Astrocyte (in vitro differentiated cells and primary cell): ENCODE measurements at regions not wholly inside any gene's neighbourhood (a gene's known extent, or its start where the extent isn't known, plus 50 kb on each side); places are given as distances from the start of the nearest gene placed in this dataset.

Experiments used
- DNase-seq: peaks from one replicate; pipeline ENCODE4 v3.0.0-alpha.2; 2010; ENCODE audit warnings: low read depth
- FAIRE-seq: peaks from 2 replicates; lab custom pipeline; 2011; peaks lifted over from hg19 to GRCh38; lab: Jason Lieb, UNC
- H2AFZ ChIP-seq: 2 replicates; pipeline ENCODE4 v1.6.0; 2012; ENCODE audit warnings: low read depth, low read length, inconsistent platforms
- H3K27ac ChIP-seq: 2 replicates; pipeline ENCODE4 v1.5.1; 2011; ENCODE audit warnings: low read depth, low read length, inconsistent platforms
- H3K27me3 ChIP-seq: 2 replicates; pipeline ENCODE4 v1.6.0; 2011; ENCODE audit warnings: low read length, inconsistent platforms; ENCODE audit not compliant: insufficient read depth
- H3K36me3 ChIP-seq: 2 replicates; pipeline ENCODE4 v1.5.1; 2011; ENCODE audit warnings: low read length, inconsistent platforms; ENCODE audit not compliant: insufficient read depth
- H3K4me1 ChIP-seq: 2 replicates; pipeline ENCODE4 v1.5.1; 2011; ENCODE audit warnings: low read length, inconsistent platforms; ENCODE audit not compliant: insufficient read depth
- H3K4me2 ChIP-seq: 2 replicates; pipeline ENCODE4 v1.6.0; 2012; ENCODE audit warnings: low read length, inconsistent platforms
- H3K4me3 ChIP-seq: 2 replicates; pipeline ENCODE4 v1.5.1; 2011; ENCODE audit warnings: low read depth, mild to moderate bottlenecking, low read length, inconsistent platforms; ENCODE audit not compliant: insufficient read depth
- H3K79me2 ChIP-seq: 2 replicates; pipeline ENCODE4 v1.6.0; 2012; ENCODE audit warnings: mild to moderate bottlenecking, low read length, inconsistent platforms; ENCODE audit not compliant: insufficient read depth
- H3K9ac ChIP-seq: 2 replicates; pipeline ENCODE4 v1.6.0; 2012; ENCODE audit warnings: mild to moderate bottlenecking, low read length, inconsistent platforms
- H3K9me3 ChIP-seq: 2 replicates; pipeline ENCODE4 v1.5.1; 2012; ENCODE audit warnings: low read depth, mild to moderate bottlenecking, low read length, inconsistent platforms; ENCODE audit not compliant: insufficient read depth
- H4K20me1 ChIP-seq: 2 replicates; pipeline ENCODE4 v1.6.0; 2012; ENCODE audit warnings: low read length, inconsistent platforms; ENCODE audit not compliant: insufficient read depth
- H3K27ac Mint-ChIP-seq: one replicate; pipeline ENCODE4 v1.8.0; 2021; ENCODE audit warnings: mild to moderate bottlenecking, mixed read lengths; ENCODE audit not compliant: unreplicated experiment
- H3K27me3 Mint-ChIP-seq: one replicate; pipeline ENCODE4 v1.8.0; 2021; ENCODE audit warnings: low read depth, mixed read lengths; ENCODE audit not compliant: unreplicated experiment
- H3K36me3 Mint-ChIP-seq: one replicate; pipeline ENCODE4 v1.8.0; 2021; ENCODE audit warnings: low read depth, mixed read lengths; ENCODE audit not compliant: unreplicated experiment
- H3K4me1 Mint-ChIP-seq: one replicate; pipeline ENCODE4 v1.8.0; 2021; ENCODE audit warnings: low read depth, mixed read lengths; ENCODE audit not compliant: unreplicated experiment
- H3K4me3 Mint-ChIP-seq: one replicate; pipeline ENCODE4 v1.8.0; 2021; ENCODE audit warnings: mild to moderate bottlenecking, moderate library complexity, mixed read lengths; ENCODE audit not compliant: unreplicated experiment
- H3K9me3 Mint-ChIP-seq: one replicate; pipeline ENCODE4 v1.8.0; 2021; ENCODE audit warnings: mild to moderate bottlenecking, mixed read lengths; ENCODE audit not compliant: unreplicated experiment
- EZH2 ChIP-seq: IDR thresholded peaks from 2 replicates; pipeline ENCODE4 v1.6.1; 2012; ENCODE audit warnings: mild to moderate bottlenecking, low read length, inconsistent platforms; ENCODE audit not compliant: insufficient read depth
- TF ChIP-seq, protein P1 (sequence below): IDR thresholded peaks from 2 replicates; pipeline ENCODE4 v1.5.1; 2011; ENCODE audit warnings: low read depth, mild to moderate bottlenecking, inconsistent platforms, low read length, moderate library complexity; ENCODE audit not compliant: insufficient read depth

DNA sequence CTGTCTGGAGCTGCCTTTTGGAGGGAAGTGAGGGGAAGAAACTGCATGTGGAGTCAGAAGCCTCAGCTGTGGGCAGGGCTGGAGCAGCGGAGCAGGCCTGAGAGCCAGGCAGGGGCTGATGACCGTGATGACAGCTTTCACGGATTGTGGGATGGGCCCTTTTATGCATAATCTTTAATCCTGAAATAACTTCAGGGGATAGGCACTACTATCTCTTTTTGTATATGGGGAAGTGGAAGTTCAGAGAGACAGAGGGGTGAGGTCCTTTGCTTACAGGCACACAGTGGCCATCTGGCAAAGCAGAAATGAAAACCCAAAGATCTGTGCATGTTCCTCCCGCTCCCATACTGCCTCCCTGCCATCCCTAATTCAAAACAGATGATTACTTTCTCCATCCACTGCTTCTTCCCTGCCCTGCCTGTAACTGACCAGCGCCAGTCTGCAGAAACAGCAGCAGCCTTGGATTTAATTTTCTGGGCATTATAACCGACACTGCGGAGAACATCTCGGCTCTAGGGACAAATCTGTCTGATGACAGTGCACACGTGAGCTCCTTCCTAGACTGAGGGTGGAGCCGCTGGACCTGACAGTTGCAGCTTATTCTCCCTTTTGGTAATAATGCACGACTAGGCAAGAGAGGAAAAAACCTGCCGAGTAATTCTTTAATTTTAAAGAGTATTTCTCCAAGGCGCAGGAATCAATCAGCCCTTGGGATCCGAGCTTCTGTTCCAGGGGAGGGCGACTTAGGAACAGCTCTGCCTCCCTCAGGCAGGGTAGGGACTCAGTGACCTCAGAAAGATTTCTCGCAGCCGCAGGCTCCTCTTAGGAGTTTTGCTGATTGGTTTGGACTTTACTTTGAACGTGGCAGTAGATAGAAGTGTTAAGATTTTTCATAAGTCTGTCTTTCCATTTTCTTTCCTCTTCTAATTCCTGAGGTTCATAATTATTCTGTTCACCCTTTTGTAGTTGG lies 95.4 kb downstream of the UTP18 start:
- Mint-ChIP-seq H3K9me3 (peaks cover 3% of the 10 kb centered on the region), H3K27me3 (peaks cover 7% of the 10 kb centered on the region), H3K4me1 (peaks cover 9% of the 10 kb centered on the region), H3K36me3 (no peaks in the 10 kb centered on the region), H3K4me3 (no peak overlapping the region), H3K27ac (no peak overlapping the region)
- no peak overlapping the region for H3K27ac ChIP-seq
- H3K4me1 ChIP-seq, result no peaks in the 10 kb centered on the region
- DNase-seq (no peak), FAIRE-seq (no peak)
- no peak overlapping the region for H2AFZ ChIP-seq
- H3K79me2 ChIP-seq, result no peaks in the 10 kb centered on the region
- H3K4me3 ChIP-seq, result no peak overlapping the region
- TF ChIP-seq, protein P1, sequence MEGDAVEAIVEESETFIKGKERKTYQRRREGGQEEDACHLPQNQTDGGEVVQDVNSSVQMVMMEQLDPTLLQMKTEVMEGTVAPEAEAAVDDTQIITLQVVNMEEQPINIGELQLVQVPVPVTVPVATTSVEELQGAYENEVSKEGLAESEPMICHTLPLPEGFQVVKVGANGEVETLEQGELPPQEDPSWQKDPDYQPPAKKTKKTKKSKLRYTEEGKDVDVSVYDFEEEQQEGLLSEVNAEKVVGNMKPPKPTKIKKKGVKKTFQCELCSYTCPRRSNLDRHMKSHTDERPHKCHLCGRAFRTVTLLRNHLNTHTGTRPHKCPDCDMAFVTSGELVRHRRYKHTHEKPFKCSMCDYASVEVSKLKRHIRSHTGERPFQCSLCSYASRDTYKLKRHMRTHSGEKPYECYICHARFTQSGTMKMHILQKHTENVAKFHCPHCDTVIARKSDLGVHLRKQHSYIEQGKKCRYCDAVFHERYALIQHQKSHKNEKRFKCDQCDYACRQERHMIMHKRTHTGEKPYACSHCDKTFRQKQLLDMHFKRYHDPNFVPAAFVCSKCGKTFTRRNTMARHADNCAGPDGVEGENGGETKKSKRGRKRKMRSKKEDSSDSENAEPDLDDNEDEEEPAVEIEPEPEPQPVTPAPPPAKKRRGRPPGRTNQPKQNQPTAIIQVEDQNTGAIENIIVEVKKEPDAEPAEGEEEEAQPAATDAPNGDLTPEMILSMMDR, result no peak
- no peak for TF ChIP-seq EZH2
- H3K4me2 ChIP-seq, result no peak overlapping the region
- no peaks in the 10 kb centered on the region for H3K36me3 ChIP-seq
- H4K20me1 ChIP-seq, result no peaks in the 10 kb centered on the region
- H3K9ac ChIP-seq, result no peak overlapping the region
- no peaks in the 10 kb centered on the region for H3K9me3 ChIP-seq
- peaks cover 4% of the 10 kb centered on the region for H3K27me3 ChIP-seq

DNA sequence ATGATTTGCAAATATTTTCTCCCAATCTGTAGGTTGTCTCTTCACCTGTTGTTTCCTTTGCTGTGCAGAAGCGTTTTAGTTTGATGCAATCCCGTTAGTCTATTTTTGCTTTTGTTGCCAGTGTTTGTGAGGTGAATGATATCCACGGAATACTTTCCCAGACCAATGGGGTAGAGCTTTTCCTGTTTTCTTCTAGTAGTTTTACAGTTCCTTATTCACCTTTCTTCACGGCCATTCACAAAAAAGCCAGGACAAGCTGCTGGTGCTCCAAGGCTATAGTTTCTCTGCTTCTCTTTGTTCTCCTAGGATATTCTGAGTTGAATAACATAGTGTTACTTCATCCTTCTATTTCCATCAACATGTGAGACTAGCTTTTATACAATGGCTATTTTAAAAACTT lies 98.7 kb downstream of the UTP18 start:
- Mint-ChIP-seq H3K4me3 (no peak overlapping the region), H3K27me3 (no peaks in the 10 kb centered on the region), H3K4me1 (peaks cover 6% of the 10 kb centered on the region), H3K27ac (no peak overlapping the region), H3K36me3 (no peaks in the 10 kb centered on the region), H3K9me3 (no peaks in the 10 kb centered on the region)
- Histone ChIP-seq H4K20me1 (no peaks in the 10 kb centered on the region), H3K27ac (no peak overlapping the region), H3K9ac (no peak overlapping the region), H3K4me2 (no peak overlapping the region), H3K36me3 (no peaks in the 10 kb centered on the region), H3K9me3 (no peaks in the 10 kb centered on the region), H3K27me3 (peaks cover 4% of the 10 kb centered on the region), H3K79me2 (no peaks in the 10 kb centered on the region), H2AFZ (no peak overlapping the region), H3K4me1 (no peaks in the 10 kb centered on the region), H3K4me3 (no peak overlapping the region)
- no peak for FAIRE-seq
- TF ChIP-seq, protein P1, result no peak
- no peak for TF ChIP-seq EZH2
- no peak for DNase-seq
